ENCODE measurements at regions not wholly inside any gene's neighbourhood (a gene's known extent, or its start where the extent isn't known, plus 50 kb on each side); places are given as distances from the start of the nearest gene placed in this dataset.

DNA sequence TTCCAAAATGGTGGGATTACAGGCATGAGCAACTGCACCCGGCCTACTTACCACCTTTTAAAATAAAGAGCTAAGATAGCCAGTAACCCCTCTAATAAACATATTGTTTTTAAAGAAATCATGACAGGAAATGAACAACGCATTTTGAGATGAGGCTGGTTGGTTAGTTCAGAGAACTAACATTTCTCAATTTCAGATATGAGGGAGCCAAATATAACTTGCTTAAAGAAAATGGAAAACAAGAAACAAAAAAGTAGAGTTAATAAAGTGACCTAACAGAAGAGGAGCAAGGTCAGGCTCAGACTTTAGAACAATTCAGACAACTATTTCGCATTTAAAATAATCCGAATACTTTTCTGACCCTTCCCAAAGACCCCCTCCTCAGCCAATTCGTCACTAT, 254.9 kb upstream of the PHF14 start:
- TF ChIP-seq, protein P1, sequence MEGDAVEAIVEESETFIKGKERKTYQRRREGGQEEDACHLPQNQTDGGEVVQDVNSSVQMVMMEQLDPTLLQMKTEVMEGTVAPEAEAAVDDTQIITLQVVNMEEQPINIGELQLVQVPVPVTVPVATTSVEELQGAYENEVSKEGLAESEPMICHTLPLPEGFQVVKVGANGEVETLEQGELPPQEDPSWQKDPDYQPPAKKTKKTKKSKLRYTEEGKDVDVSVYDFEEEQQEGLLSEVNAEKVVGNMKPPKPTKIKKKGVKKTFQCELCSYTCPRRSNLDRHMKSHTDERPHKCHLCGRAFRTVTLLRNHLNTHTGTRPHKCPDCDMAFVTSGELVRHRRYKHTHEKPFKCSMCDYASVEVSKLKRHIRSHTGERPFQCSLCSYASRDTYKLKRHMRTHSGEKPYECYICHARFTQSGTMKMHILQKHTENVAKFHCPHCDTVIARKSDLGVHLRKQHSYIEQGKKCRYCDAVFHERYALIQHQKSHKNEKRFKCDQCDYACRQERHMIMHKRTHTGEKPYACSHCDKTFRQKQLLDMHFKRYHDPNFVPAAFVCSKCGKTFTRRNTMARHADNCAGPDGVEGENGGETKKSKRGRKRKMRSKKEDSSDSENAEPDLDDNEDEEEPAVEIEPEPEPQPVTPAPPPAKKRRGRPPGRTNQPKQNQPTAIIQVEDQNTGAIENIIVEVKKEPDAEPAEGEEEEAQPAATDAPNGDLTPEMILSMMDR (IDR thresholded peaks at IDR 0.05): no peak
- TF ChIP-seq EZH2 (IDR thresholded peaks at IDR 0.05): no peak
- no peak for TF ChIP-seq EZH2phosphoT487 (IDR thresholded peaks at IDR 0.05)
